GM23338 (cell line): ENCODE measurements at regions not wholly inside any gene's neighbourhood (a gene's known extent, or its start where the extent isn't known, plus 50 kb on each side); places are given as distances from the start of the nearest gene placed in this dataset.

Experiments
- ATAC-seq: fragments of 200-7000 bp; cut with Tn5 transposase; 3 replicates; pipeline ENCODE4 v1.9.1; 2020
- DNase-seq: peaks from one replicate; pipeline ENCODE4 v3.0.0-alpha.2; 2015; ENCODE audit warnings: low spot score
- H2AFZ ChIP-seq: fragments of 200-600 bp; sonication (generic); 2 replicates; pipeline ENCODE4 v1.8.0; 2016; ENCODE audit warnings: antibody characterized with exemption, mild to moderate bottlenecking, moderate library complexity
- H3F3A ChIP-seq: fragments of 200-600 bp; sonication (generic); replicated peaks from 2 replicates; pipeline ENCODE4 v1.8.0; 2017; ENCODE audit warnings: antibody characterized with exemption, mixed run types, low read depth
- H3K27ac ChIP-seq: fragments of 200-600 bp; sonication (generic); 2 replicates; pipeline ENCODE4 v1.6.1; 2016; ENCODE audit warnings: low read depth
- H3K27me3 ChIP-seq: fragments of 200-600 bp; sonication (generic); 2 replicates; pipeline ENCODE4 v1.8.0; 2016; ENCODE audit warnings: mild to moderate bottlenecking, mixed run types, moderate library complexity; ENCODE audit not compliant: insufficient read depth
- H3K36me3 ChIP-seq: fragments of 200-600 bp; sonication (generic); 2 replicates; pipeline ENCODE4 v1.8.0; 2016; ENCODE audit warnings: mild to moderate bottlenecking; ENCODE audit not compliant: insufficient read depth
- H3K4me1 ChIP-seq: fragments of 200-600 bp; sonication (generic); 2 replicates; pipeline ENCODE4 v1.8.0; 2016; ENCODE audit warnings: mild to moderate bottlenecking, moderate library complexity; ENCODE audit not compliant: insufficient read depth
- H3K4me2 ChIP-seq: fragments of 200-600 bp; sonication (generic); 2 replicates; pipeline ENCODE4 v1.7.1; 2017; ENCODE audit warnings: mixed run types
- H3K4me3 ChIP-seq: fragments of 200-600 bp; sonication (generic); 2 replicates; pipeline ENCODE4 v1.6.1; 2016; ENCODE audit warnings: mixed run types
- H3K79me2 ChIP-seq: fragments of 200-600 bp; sonication (generic); replicated peaks from 2 replicates; pipeline ENCODE4 v1.8.0; 2017; ENCODE audit warnings: mild to moderate bottlenecking; ENCODE audit not compliant: insufficient read depth
- H3K9me2 ChIP-seq: fragments of 200-600 bp; sonication (generic); 2 replicates; pipeline ENCODE4 v1.8.0; 2017; ENCODE audit not compliant: insufficient read depth
- H4K20me1 ChIP-seq: fragments of 200-600 bp; sonication (generic); replicated peaks from 2 replicates; pipeline ENCODE4 v1.8.0; 2017; ENCODE audit warnings: mild to moderate bottlenecking; ENCODE audit not compliant: insufficient read depth
- H3K27ac Mint-ChIP-seq: 2 replicates; pipeline ENCODE4 v1.8.0; 2020; ENCODE audit warnings: inconsistent platforms, mild to moderate bottlenecking, moderate library complexity, mixed read lengths
- H3K27me3 Mint-ChIP-seq: 3 replicates; pipeline ENCODE4 v1.8.0; 2022; ENCODE audit warnings: low read depth, mild to moderate bottlenecking, moderate library complexity, mixed read lengths, inconsistent platforms; ENCODE audit not compliant: insufficient read depth, poor library complexity
- H3K36me3 Mint-ChIP-seq: 3 replicates; pipeline ENCODE4 v1.8.0; 2021; ENCODE audit warnings: low read depth, mild to moderate bottlenecking, inconsistent platforms, moderate library complexity, mixed read lengths
- H3K4me1 Mint-ChIP-seq: 3 replicates; pipeline ENCODE4 v1.8.0; 2020; ENCODE audit warnings: mild to moderate bottlenecking, inconsistent platforms, mixed read lengths
- H3K4me3 Mint-ChIP-seq: 3 replicates; pipeline ENCODE4 v1.8.0; 2021; ENCODE audit warnings: moderate library complexity, mild to moderate bottlenecking, inconsistent platforms, mixed read lengths
- H3K9me3 Mint-ChIP-seq: 3 replicates; pipeline ENCODE4 v1.8.0; 2020; ENCODE audit warnings: moderate library complexity, mild to moderate bottlenecking, inconsistent platforms, mixed read lengths
- CREB1 ChIP-seq: fragments of 250-450 bp; sonication (Bioruptor Pico); IDR thresholded peaks from 2 replicates; pipeline ENCODE4 v1.5.0; 2020; ENCODE audit warnings: low read depth, mild to moderate bottlenecking, moderate library complexity
- CTCF ChIP-seq, 2 experiments: fragments of 200-600 bp in 1 of 2; sonication (generic) in 1 of 2; conservative IDR thresholded peaks; 2 replicates each; pipeline versions ENCODE4 v1.5.1 to v1.6.1; 2016 to 2017; ENCODE audit warnings: antibody characterized with exemption in 2 of 2, low read depth in 2 of 2, mild to moderate bottlenecking in 2 of 2, moderate library complexity in 1 of 2
- EZH2 ChIP-seq: fragments of 200-600 bp; sonication (generic); IDR thresholded peaks from one replicate; pipeline ENCODE4 v1.8.0; 2017; ENCODE audit warnings: antibody characterized with exemption, mild to moderate bottlenecking, low read depth; ENCODE audit not compliant: unreplicated experiment
- EZH2phosphoT487 ChIP-seq: fragments of 200-600 bp; sonication (generic); IDR thresholded peaks from one replicate; pipeline ENCODE4 v1.8.1; 2018; ENCODE audit warnings: antibody characterized with exemption; ENCODE audit not compliant: unreplicated experiment
- JUNB ChIP-seq: IDR thresholded peaks from one replicate; pipeline ENCODE4 v1.6.1; 2016; ENCODE audit warnings: antibody characterized with exemption; ENCODE audit not compliant: unreplicated experiment
- POLR2AphosphoS5 ChIP-seq: IDR thresholded peaks from 2 replicates; pipeline ENCODE4 v1.6.1; 2016; ENCODE audit warnings: antibody characterized with exemption, low read depth
- REST ChIP-seq: IDR thresholded peaks from one replicate; pipeline ENCODE4 v1.6.1; 2018; ENCODE audit warnings: antibody characterized with exemption; ENCODE audit not compliant: unreplicated experiment
- STAT1 ChIP-seq: IDR thresholded peaks from one replicate; pipeline ENCODE4 v1.6.1; 2016; ENCODE audit warnings: antibody characterized with exemption; ENCODE audit not compliant: unreplicated experiment
- ZNF114 ChIP-seq: fragments of 250-450 bp; sonication (Bioruptor Pico); IDR thresholded peaks from 2 replicates; pipeline ENCODE4 v1.5.0; 2020; ENCODE audit warnings: mild to moderate bottlenecking, moderate library complexity
- ZNF331 ChIP-seq: fragments of 250-450 bp; sonication (Bioruptor Pico); IDR thresholded peaks from 2 replicates; pipeline ENCODE4 v1.5.0; 2020; ENCODE audit warnings: low read depth, mild to moderate bottlenecking, moderate library complexity
- ZNF462 ChIP-seq: fragments of 250-450 bp; sonication (Bioruptor Pico); IDR thresholded peaks from 2 replicates; pipeline ENCODE4 v1.5.0; 2020; ENCODE audit warnings: mild to moderate bottlenecking, moderate library complexity

GRCh38 chr7:10346032-10346431, 627.6 kb upstream of the PHF14 start:
- ATAC-seq (no peak), DNase-seq (no peak)
- Histone ChIP-seq H3K27me3 (no peaks in the 10 kb centered on the region), H3K4me2 (no peak overlapping the region), H3K36me3 (no peaks in the 10 kb centered on the region), H3F3A (no peaks in the 10 kb centered on the region), H3K9me2 (no peaks in the 10 kb centered on the region), H2AFZ (peak overlapping the region; percentile 35; the same call in 1 of the 2 replicates), H4K20me1 (no peaks in the 10 kb centered on the region), H3K4me3 (no peak overlapping the region), H3K27ac (no peak overlapping the region), H3K79me2 (no peaks in the 10 kb centered on the region), H3K4me1 (no peaks in the 10 kb centered on the region)
- H3K27ac Mint-ChIP-seq, result no peak overlapping the region
- TF ChIP-seq ZNF331, result no peak
- TF ChIP-seq ZNF462, result no peak
- TF ChIP-seq POLR2AphosphoS5, result no peak
- TF ChIP-seq STAT1, result no peak
- no peak for TF ChIP-seq JUNB
- TF ChIP-seq EZH2, result no peak
- TF ChIP-seq ZNF114, result no peak
- TF ChIP-seq CTCF (conservative IDR thresholded peaks at IDR 0.05; ENCODE audit: low read depth in 2 of 2), result no peak
- TF ChIP-seq REST, result no peak
- no peak for TF ChIP-seq EZH2phosphoT487
- no peak for TF ChIP-seq CREB1 (CRISPR knock-in tag)
- H3K4me1 Mint-ChIP-seq, result no peaks in the 10 kb centered on the region
- H3K4me3 Mint-ChIP-seq, result no peak overlapping the region
- no peaks in the 10 kb centered on the region for H3K27me3 Mint-ChIP-seq
- no peaks in the 10 kb centered on the region for H3K9me3 Mint-ChIP-seq
- no peaks in the 10 kb centered on the region for H3K36me3 Mint-ChIP-seq
